Neural crest cell (in vitro differentiated cells): ENCODE measurements at regions not wholly inside any gene's neighbourhood (a gene's known extent, or its start where the extent isn't known, plus 50 kb on each side); places are given as distances from the start of the nearest gene placed in this dataset.

Experiments used
- DNase-seq: peaks from one replicate; pipeline ENCODE4 v3.0.0; 2021; ENCODE audit warnings: low read depth, mixed read lengths, low spot score
- H3K27ac Mint-ChIP-seq: one replicate; pipeline ENCODE4 v1.8.0; 2021; ENCODE audit warnings: mild to moderate bottlenecking, mixed read lengths; ENCODE audit not compliant: unreplicated experiment
- H3K27me3 Mint-ChIP-seq: 2 replicates; pipeline ENCODE4 v1.8.0; 2021; ENCODE audit warnings: low read depth, mild to moderate bottlenecking, mixed read lengths
- H3K36me3 Mint-ChIP-seq: 2 replicates; pipeline ENCODE4 v1.8.0; 2021; ENCODE audit warnings: low read depth, mild to moderate bottlenecking, mixed read lengths
- H3K4me1 Mint-ChIP-seq: 2 replicates; pipeline ENCODE4 v1.8.0; 2021; ENCODE audit warnings: mixed read lengths
- H3K4me3 Mint-ChIP-seq: one replicate; pipeline ENCODE4 v1.8.0; 2021; ENCODE audit warnings: mild to moderate bottlenecking, mixed read lengths
- H3K9me3 Mint-ChIP-seq: 2 replicates; pipeline ENCODE4 v1.8.0; 2021; ENCODE audit warnings: mixed read lengths
- CTCF ChIP-seq: fragments of 200-600 bp; sonication (generic); conservative IDR thresholded peaks from 2 replicates; pipeline ENCODE4 v1.5.0; 2021; ENCODE audit warnings: antibody characterized with exemption, mild to moderate bottlenecking

DNA sequence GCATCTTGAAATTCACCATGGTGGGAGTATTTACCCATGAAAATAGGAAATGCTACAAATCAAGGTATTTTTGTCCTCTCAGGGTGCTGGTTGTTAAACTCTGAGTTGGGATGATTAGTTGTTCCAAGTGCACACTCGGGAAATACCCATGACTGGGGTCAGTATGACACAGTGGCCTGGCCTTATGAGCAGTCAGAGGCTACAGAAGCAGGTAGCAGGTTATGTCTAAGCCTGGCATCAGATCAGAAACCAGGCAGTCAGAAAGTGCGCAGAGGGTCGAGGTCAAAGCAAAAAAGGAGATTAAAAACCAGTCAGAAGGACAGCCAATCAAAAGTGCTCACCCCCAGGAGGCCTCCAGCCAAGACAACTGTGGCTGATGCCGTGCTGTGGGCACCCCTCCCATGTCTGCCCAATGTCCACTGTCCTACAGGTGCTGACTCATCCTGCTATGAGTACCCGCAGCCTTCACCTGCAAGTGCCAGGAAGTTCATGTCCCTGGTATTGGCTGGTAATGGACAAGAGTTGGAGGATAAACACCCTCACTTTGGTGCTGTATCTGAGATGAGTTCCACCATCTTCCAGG lies 117.4 kb upstream of the SLC24A3 start:
- no peak for TF ChIP-seq CTCF
- DNase-seq, result no peak
- no peaks in the 10 kb centered on the region for H3K36me3 Mint-ChIP-seq
- H3K27me3 Mint-ChIP-seq, result peaks cover 14% of the 10 kb centered on the region
- no peaks in the 10 kb centered on the region for H3K9me3 Mint-ChIP-seq
- H3K27ac Mint-ChIP-seq, result no peak overlapping the region
- H3K4me1 Mint-ChIP-seq, result no peaks in the 10 kb centered on the region
- H3K4me3 Mint-ChIP-seq, result no peak overlapping the region

DNA sequence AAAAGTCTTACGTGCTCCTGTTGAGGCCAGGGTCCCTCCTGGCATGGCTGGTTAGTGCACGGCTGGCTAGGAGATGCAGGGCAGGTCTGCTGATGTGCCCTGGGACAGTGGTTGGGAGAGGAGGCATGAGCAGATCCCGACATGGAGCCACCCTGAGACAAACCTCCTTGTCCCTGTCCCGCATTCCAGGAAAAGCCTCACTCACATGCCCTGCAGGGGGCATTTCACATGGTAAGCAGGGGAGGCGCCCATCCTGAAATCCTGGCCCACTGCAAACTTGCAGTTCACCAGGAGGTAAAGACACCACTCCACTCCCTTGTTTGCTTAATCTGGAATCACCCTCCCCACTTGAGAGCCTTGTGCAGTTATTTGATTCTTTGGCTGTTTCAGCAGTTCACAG lies 116.7 kb upstream of the SLC24A3 start:
- DNase-seq, result no peak
- Mint-ChIP-seq H3K36me3 (no peaks in the 10 kb centered on the region), H3K27ac (no peak overlapping the region), H3K4me1 (no peaks in the 10 kb centered on the region), H3K27me3 (peaks cover 10% of the 10 kb centered on the region), H3K4me3 (no peak overlapping the region), H3K9me3 (no peaks in the 10 kb centered on the region)
- TF ChIP-seq CTCF, result no peak

GRCh38 chr20:19096843-19097242 lies 115.6 kb upstream of the SLC24A3 start:
- H3K4me3 Mint-ChIP-seq, result no peak overlapping the region
- no peak for DNase-seq
- no peaks in the 10 kb centered on the region for H3K4me1 Mint-ChIP-seq
- TF ChIP-seq CTCF, result no peak
- H3K27me3 Mint-ChIP-seq, result peaks cover 6% of the 10 kb centered on the region
- no peaks in the 10 kb centered on the region for H3K36me3 Mint-ChIP-seq
- no peak overlapping the region for H3K27ac Mint-ChIP-seq
- H3K9me3 Mint-ChIP-seq, result no peaks in the 10 kb centered on the region

- H3K9me3 Mint-ChIP-seq, result no peaks in the 10 kb centered on the region
- no peaks in the 10 kb centered on the region for H3K36me3 Mint-ChIP-seq
- H3K27ac Mint-ChIP-seq, result no peak overlapping the region
- DNase-seq, result no peak
- no peak for TF ChIP-seq CTCF
- H3K4me3 Mint-ChIP-seq, result no peak overlapping the region
- H3K4me1 Mint-ChIP-seq, result no peaks in the 10 kb centered on the region
- no peaks in the 10 kb centered on the region for H3K27me3 Mint-ChIP-seq
Measured at GRCh38 chr20:19098117-19098516, 114.3 kb upstream of the SLC24A3 start.

DNA sequence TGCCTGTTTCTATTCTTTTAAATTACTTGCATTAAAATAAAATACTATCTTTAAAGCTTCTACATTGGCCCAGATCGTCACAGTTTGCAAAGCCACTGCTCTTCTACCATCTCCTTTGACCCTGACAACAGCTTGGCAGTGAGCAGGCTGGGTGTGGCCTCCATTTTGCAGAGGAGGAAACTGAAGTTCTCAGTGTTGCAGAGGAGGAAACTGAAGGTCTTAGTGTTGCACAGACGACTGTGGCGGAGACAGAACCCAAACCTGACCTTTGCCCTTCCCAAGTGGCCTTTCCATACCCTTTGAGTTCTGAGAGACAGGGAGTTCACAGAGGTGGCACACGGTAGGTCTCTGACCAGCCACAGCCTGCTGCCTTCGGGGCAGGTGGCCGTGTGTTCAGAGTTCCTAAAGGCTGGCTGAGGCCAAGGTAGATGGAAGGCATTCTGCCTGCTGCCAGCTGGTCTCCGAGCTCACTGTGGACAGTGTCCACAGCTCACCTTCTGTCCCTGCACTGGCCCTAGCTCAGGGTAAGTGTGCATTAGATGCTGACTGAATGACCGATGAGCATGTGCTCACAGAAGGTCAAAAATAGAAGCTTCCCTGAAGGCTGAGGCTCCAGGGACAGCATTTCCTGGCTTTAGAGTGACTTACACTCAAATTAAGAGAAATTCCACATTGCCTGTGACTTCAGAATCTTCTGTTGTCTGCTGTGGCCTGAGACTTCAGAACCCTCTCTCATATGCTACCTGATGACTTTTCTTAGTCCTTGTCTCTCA lies 113.5 kb upstream of the SLC24A3 start:
- no peak for DNase-seq
- no peak for TF ChIP-seq CTCF
- no peaks in the 10 kb centered on the region for H3K4me1 Mint-ChIP-seq
- H3K27ac Mint-ChIP-seq, result no peak overlapping the region
- no peaks in the 10 kb centered on the region for H3K36me3 Mint-ChIP-seq
- no peak overlapping the region for H3K4me3 Mint-ChIP-seq
- H3K9me3 Mint-ChIP-seq, result no peaks in the 10 kb centered on the region
- H3K27me3 Mint-ChIP-seq, result peaks cover 3% of the 10 kb centered on the region
